ENCODE measurements at regions not wholly inside any gene's neighbourhood (a gene's known extent, or its start where the extent isn't known, plus 50 kb on each side); places are given as distances from the start of the nearest gene placed in this dataset.
"Not testable (repeated sequence)": the region's sequence is repeated elsewhere in the genome, so short reads cannot be mapped to it uniquely, and the experiment has no call there.

DNA sequence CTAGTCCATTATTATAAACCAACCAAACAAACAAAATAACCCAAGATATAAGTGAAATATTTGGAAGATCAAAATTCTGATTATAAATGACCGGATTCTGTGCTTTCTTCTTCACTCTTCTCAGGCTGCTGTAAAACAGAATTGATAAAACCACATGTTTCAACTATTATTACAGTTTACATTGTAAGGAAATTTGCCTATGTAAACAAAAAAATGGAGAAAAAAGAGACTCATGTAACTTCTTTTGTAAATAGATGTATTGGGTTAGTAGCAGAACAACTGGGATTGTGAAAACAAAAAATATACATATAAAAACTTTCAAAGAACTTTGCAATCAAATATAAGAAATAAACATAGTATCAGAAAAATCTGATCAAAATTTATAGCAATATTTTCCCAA, 295.2 kb upstream of the CCDC179 start:
- no peak for DNase-seq

DNA sequence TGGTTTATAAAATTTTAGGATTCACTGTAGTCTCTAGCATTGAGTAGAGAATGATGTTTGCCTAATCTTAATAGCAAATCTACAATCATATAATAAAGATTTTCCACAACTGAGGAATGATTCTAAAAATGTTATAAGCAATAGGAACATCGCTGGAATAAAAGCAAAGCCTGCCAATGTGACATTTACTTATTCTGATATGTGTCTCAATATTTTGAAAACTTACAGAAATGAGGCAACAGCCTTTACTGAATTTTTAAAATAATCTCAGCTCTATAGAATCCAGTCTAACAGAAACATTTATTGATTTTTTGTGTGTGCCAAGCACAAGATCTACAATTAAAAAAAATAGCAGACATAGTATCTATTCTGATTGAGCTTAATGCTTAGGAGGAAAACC, 303.7 kb upstream of the CCDC179 start:
- DNase-seq: no peak

- no peak for DNase-seq
Observed at GRCh38 chr11:23166376-23166775, 306.1 kb upstream of the CCDC179 start.

- no peak for DNase-seq
Observed at GRCh38 chr11:23179609-23180008, 319.3 kb upstream of the CCDC179 start.

GRCh38 chr11:23181022-23181807, 320.9 kb upstream of the CCDC179 start:
- DNase-seq: no peak

- no peak for DNase-seq
Observed at GRCh38 chr11:23192256-23192655, 332.0 kb upstream of the CCDC179 start.

- no peak for DNase-seq
Observed at GRCh38 chr11:23201936-23202522, 341.8 kb upstream of the CCDC179 start.

GRCh38 chr11:23202611-23203010, 342.3 kb upstream of the CCDC179 start:
- no peak for DNase-seq

- no peak for DNase-seq
Observed at GRCh38 chr11:23205156-23205871, 345.0 kb upstream of the CCDC179 start.

GRCh38 chr11:23206741-23207336, 346.6 kb upstream of the CCDC179 start:
- no peak for DNase-seq

DNA sequence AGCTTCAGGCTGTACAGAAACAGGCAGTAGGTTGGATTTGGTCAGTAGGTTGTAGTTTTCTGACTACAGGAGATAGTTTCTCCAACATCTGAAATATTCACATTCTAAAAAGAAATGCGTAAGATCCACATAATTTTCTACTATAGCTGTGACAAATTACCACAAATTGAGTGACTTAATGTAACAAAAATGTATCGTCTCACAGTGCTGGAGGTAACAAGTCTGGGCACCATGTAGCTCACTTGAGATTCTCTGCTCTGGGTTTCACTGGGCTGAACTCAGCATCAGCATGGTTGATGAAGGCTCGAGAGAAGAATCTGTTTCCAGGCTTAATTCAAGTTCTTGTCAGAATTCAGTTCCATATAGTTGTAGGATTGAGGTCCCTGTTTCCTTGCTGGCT, 350.9 kb upstream of the CCDC179 start:
- DNase-seq: no peak

DNA sequence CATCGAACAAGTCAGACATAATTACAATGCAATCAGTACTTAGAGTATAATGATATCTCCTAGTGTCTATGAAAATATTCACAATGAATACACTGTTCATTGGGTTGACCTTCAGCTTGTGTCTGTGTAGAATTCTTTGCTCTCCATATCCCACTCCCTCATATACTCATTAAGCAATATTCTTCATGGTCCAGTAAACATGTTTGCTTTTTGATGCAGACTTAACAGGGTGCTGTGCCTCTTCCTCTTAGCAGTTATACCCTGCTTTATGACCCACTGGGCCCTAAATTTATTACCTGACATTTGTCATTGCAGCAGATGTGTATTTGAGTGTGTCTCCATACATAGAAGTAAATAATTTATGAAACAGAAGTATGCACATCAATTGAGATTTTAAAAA, 352.5 kb upstream of the CCDC179 start:
- DNase-seq: no peak

DNA sequence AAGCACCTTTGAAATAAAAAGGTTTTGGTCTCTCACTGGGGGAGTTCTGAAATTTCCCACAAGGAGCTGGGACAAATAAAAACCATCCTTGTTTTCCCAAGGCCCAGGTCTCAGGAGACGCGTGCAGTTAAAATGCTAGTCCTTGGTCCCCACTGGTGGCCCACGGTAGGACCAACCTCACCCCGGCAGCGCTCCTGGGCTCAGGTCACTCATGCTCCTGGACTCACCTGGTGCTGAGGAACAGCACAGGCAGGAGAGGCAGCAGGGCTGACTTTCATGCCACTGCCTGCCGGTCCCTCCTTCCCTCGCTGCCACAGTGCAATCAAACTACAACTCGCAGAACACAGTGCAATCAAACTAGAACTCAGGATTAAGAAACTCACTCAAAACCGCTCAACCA, 356.8 kb upstream of the CCDC179 start:
- DNase-seq: no peak

GRCh38 chr11:23220086-23220485, 359.8 kb upstream of the CCDC179 start:
- not testable (repeated sequence) for DNase-seq

DNA sequence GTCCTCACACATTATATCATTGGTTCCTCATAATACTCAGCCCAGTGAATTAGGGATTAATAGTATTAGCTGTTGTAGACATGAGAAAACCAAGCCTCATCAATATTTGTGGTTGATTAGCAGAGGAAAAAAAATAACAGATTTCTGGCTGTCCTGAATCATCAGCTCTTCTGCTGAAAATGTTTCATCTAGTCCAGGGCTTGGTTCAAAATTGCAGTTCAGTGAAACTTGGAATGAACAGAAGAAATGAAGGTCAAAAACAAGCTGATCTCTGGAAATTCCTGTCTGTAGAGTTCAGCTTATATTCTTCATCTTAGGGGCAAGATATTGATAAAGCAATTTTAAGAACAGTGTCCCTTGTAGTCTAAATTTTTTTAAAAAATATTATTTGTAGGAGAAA, 361.1 kb upstream of the CCDC179 start:
- DNase-seq: no peak

DNA sequence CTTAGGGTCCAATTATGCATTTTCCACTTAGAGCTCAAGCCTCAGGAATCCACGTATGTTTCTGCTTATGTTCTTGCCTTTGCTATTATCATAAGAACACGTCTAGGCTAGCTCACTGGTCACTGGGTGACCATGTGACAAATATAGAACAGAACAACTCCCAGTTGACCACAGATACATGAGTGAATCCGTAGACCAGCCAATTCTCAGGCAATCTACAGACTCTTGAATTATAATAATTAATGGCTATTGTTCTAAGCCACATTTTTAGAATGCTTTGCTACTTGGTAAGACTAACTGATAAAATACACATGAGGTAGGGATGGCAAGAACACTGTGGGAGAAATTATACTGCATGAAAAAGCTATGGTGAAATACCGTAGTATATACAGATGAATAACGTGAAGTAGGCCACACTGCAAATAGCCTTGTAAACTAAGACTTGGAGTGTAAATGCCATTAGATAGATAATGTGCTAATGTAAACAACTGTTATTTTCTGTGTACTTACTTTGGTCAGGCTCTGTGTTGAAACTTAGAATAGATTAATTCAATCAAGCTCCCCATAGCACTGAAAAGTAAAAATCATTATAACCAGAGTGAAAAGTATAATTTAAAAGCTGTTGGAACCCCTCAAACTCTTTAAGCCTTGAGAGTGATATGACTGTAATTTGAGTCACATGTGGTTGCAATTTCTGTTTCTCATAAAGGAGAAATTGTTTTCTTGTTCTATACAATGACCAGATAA, 366.2 kb upstream of the CCDC179 start:
- no peak for DNase-seq

DNA sequence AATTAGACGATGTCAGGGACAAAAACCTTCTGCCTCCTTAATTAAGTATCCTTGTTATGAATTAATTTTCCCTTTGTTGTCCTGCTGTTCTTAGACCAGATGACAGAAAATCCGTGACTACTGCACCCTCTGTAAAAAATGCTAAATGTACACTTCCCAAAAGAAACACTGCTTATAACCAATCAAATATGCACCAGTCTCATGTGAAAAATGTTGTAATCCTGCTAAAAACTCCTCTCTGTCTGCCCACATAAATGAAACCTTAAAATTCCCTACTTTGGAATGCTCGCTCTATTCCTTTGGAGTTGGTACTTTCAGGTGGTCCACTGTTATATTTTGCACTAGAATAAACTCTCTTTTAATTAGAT, 366.8 kb upstream of the CCDC179 start:
- no peak for DNase-seq

DNA sequence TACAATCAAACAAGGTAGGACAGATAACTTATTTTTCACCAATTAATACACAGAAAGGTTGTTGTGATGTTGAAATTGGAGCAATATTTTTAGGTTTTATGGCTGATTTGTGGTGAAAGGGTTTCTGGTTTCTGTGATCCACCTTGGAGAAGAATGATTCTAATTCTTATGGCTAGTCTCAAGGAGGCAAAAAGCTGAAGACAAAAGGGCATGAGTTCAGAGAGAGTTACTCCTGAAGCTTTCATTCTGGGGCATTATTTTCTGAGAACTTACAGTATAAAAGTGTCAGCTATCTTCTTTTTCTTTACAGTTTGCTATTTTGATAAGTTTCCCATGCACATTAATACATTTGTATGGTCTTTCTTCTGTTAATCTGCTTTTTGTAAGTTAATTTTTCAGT, 372.4 kb upstream of the CCDC179 start:
- no peak for DNase-seq

DNA sequence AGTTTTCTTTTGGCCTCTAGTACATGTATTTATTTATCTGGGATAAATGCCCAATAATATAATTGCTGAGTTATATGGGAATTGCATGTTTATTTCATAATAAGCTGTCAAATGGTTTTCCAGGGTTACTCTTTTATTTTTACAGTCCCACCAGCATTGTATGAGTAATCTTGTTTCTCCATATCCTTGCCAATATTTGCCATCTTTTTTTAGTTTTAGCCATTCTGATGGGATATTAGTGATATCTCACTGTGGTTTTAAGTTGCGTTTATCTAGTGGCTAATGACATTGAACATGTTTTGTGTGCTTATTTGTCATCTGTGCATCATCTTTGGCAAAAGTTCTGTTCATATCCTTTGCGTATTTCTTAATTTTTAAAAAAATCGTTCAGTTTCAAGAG, 372.8 kb upstream of the CCDC179 start:
- no peak for DNase-seq

DNA sequence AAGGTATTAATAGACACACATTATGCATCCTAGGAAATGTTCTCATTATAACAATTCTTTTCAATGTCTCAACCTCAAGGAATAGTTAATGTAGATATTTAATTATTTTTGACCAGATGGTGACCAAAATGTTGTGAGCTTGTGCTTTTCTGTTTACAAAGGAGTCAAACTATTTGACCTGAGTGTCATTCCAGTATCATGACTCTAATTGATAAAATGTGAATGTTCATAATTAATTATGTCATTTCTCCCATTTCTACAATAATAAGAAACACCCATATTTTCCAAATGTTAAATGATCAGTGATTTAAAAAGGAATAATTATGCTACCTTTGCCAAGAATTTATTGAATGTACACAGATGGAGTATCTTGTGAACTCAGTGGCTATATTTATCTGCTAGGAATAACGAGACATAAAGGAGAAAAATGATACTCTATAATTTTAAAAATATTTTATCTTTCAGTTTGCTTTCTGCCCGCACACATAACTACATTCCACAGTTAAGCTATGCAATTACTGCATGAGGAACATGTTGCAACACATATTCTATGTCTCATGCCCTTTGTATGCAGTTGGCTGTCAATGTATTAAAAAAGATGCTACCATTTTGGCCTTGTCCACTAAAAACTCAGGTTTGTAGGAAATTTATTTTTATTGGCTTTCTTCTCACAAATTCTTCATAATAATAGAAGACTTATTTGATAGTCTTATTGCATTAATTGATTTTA, 376.7 kb upstream of the CCDC179 start:
- DNase-seq: no peak

DNA sequence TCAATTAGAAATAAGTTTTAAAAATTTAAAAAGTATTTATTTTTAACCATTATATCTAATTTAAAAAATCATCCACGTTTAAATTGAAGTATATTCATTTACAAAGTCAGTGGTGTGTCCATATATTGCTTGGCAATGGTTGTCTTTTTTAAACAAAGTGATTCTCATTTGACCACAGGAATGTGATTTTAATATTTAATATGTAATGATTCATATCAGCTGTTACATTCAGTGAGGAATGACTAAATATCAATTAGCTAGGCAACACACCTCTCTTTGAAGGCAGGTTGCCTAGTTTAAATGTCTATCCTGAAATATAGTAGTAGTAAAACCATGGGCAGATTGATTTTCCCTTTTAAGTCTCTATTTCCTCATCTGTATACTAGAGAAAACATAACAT, 392.2 kb upstream of the CCDC179 start:
- no peak for DNase-seq

DNA sequence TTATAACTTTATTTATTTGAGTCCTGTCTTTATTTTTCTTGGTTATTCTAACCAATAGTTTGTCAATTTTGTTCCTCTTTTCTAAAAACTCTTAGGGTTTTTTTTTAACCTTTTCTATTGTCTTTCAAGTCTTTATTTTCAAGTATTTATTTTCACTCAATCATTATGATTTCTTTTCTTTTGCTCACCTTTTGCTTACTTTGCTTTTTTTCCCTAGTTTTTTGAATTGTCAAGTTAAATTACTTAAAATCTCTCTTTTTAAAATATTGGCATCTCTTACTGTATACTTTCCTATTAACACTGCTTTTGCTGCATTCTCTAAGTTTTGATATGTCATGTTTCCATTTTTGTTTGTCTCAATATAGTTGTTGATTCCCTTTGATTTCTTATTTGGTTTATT, 396.8 kb upstream of the CCDC179 start:
- no peak for DNase-seq
